Fibroblast of villous mesenchyme (primary cell): ENCODE measurements at regions not wholly inside any gene's neighbourhood (a gene's known extent, or its start where the extent isn't known, plus 50 kb on each side); places are given as distances from the start of the nearest gene placed in this dataset.

ENCODE experiments used
- DNase-seq: peaks from one replicate; pipeline ENCODE4 v3.0.0-alpha.2; 2010; ENCODE audit warnings: low read depth
- H3K4me3 ChIP-seq: 2 replicates; pipeline ENCODE4 v1.5.1; 2011; ENCODE audit warnings: low read depth, mild to moderate bottlenecking, low read length
- CTCF ChIP-seq: IDR thresholded peaks from 2 replicates; pipeline ENCODE4 v1.5.1; 2012; ENCODE audit warnings: low read depth, mild to moderate bottlenecking, low read length; ENCODE audit not compliant: insufficient read depth

- TF ChIP-seq CTCF = no peak
- no peak overlapping the region for H3K4me3 ChIP-seq
Observed at GRCh38 chr12:116423094-116423493, 136.1 kb upstream of the MAP1LC3B2 start.

GRCh38 chr12:116425256-116426193, 133.7 kb upstream of the MAP1LC3B2 start:
- no peak for DNase-seq
- no peak for TF ChIP-seq CTCF
- H3K4me3 ChIP-seq = no peak overlapping the region

More at GRCh38 chr12:116423094-116423493, 136.1 kb upstream of the MAP1LC3B2 start:
- peak; percentile 97 for DNase-seq

- peak; percentile 59 for TF ChIP-seq CTCF
- no peak overlapping the region for H3K4me3 ChIP-seq
- DNase-seq = peak; percentile 95
Observed at GRCh38 chr12:116426391-116427136, 132.6 kb upstream of the MAP1LC3B2 start.

- no peak overlapping the region for H3K4me3 ChIP-seq
- DNase-seq = no peak
- TF ChIP-seq CTCF = no peak
Observed at GRCh38 chr12:116427200-116427930, 131.8 kb upstream of the MAP1LC3B2 start.

GRCh38 chr12:116429826-116430360, 129.3 kb upstream of the MAP1LC3B2 start:
- no peak for TF ChIP-seq CTCF
- H3K4me3 ChIP-seq = no peak overlapping the region
- DNase-seq = no peak

- no peak overlapping the region for H3K4me3 ChIP-seq
- no peak for TF ChIP-seq CTCF
Observed at GRCh38 chr12:116430911-116431565, 128.1 kb upstream of the MAP1LC3B2 start.

More at GRCh38 chr12:116430911-116431565, 128.1 kb upstream of the MAP1LC3B2 start:
- no peak for DNase-seq
